ENCODE measurements at regions not wholly inside any gene's neighbourhood (a gene's known extent, or its start where the extent isn't known, plus 50 kb on each side); places are given as distances from the start of the nearest gene placed in this dataset.

- TF ChIP-seq CTCF (IDR thresholded peaks at IDR 0.05) (no peak), REST (IDR thresholded peaks at IDR 0.05; ENCODE audit: insufficient read depth in 1 of 2, low read depth in 2 of 2, low read length in 1 of 2) (no peak)
Observed at GRCh38 chr21:35314857-35315582, 265.9 kb upstream of the RUNX1 start.
